Ramos (cell line): ENCODE measurements at regions not wholly inside any gene's neighbourhood (a gene's known extent, or its start where the extent isn't known, plus 50 kb on each side); places are given as distances from the start of the nearest gene placed in this dataset.

ENCODE experiments used
- in situ Hi-C: fragments of 300-500 bp; cut with MboI; formaldehyde crosslinking; loops from one replicate; pipeline ENCODE4 v1.14.3; 2022; ENCODE audit warnings: low sequenced_read_pairs; ENCODE audit not compliant: unreplicated experiment

DNA sequence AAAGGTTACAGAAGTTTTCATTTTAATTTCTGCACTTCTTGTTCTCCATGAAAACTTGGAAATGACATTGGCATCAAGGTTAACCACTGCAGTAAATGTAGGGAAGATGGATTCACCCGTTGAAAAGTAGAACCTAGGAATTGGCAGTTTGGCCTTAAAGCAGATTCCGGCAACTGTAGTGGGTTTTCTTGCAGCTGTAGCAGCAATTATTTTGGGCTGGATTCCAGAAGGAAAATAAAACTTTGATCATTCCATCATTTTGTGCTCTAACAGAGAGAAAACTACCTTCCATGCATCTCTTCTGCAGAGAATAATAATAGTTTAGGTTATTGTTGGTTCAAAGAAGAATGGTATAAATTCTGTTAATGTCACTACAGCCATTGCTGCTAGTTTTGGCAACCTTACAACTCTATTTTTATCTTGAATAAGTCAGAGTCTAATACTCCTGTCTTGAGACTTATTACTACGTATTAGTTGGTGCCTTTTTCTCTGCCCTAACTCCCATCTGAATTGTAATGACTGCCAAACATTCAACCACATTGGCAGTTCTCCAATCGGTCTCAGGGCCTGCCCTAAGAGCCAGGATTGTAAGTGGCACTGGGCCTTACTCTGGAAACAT is 178.1 kb upstream of the PIEZO2 start:
- in situ Hi-C loops = loop anchor here (10.0 kb wide), 1 partner anchor 187 kb away; no protein-coding TSS in a partner anchor

DNA sequence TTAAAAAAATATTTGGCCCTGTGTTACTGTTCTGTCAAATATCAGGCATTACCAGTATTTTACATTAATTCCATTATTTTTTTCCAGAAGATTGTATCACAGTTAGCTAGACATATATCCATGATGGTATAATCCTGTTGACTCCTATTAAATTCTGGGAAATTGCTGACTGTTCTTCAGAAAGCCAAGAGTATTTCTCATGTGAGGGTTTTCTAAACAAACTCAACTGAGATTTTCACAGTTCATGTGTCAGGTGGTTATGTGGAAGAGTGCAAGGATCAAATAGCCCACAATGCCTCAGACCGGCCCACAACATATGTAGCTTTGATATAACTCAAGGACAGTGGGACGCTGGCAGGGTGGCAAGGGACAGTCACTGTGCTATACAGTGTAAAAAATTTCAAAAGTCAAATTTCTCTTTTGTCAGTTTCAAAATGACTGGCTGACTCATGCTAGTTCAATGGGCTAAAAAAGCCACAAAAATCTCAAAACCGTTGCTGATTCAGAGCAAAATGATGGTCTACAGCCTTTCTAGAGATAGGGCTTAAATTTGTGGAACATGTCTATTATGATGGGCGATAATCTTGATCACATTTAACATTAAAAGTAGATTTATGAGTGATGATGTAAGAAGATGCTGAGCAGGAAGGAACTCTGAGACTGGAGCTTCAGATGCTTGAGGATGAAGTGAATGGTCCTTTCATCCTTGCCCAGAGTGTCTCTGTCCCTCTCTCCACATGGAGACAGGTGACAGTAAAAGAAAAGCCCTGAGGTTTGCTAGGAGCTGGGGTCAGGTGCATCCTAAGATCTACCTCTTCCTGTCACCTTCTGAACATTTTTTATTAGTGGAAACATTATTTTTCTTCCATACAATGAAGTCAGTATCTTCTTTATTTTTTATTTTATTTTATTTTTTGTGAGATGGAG is 175.8 kb upstream of the PIEZO2 start:
- in situ Hi-C loops = loop anchor here (10.0 kb wide), 1 partner anchor 190 kb away; no protein-coding TSS in a partner anchor

DNA sequence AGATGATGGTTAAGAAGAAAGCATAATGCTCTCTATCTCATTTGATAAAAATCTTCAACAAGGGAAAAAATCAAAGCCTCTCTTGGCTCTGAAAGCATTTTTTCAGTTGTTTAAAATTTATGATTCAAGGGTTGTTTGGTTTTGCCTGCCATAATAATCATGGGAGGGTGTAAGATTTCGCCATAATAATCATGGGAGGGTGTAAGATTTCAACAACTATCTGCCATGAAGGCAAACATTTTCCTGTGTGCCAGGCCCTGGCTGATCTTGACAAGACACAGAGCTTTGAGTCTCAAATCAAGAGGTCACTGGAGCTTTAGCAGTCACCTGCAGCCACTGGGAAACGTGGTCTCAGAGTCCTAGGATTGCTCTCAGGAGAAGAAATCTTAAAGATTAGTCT is 175.1 kb upstream of the PIEZO2 start:
- in situ Hi-C loops = loop anchor here (10.0 kb wide), 1 partner anchor 190 kb away; no protein-coding TSS in a partner anchor

DNA sequence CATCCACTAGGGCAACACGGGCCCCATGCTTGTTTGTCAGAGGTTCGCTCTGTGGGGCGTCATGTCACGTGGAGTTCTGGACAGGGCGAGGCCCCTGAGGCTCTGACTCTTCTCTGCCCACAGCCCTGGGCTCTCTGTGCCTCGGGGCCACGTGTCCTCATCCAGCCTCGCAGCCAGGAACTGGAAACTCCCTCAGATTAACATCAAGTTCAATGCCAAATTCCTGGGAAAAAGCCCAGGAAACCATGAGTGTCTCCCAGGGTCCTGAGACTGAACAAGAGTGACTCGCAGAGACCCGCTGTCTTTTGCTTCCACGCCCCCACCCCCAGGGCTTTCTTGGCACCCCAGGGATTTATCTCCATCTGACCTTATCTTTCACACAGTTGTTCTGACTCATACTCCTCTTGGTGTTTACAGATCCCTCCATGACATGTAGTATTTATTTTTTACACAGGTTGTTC is 174.0 kb upstream of the PIEZO2 start:
- in situ Hi-C loops = loop anchor here (10.0 kb wide), 1 partner anchor 191 kb away; no protein-coding TSS in a partner anchor

DNA sequence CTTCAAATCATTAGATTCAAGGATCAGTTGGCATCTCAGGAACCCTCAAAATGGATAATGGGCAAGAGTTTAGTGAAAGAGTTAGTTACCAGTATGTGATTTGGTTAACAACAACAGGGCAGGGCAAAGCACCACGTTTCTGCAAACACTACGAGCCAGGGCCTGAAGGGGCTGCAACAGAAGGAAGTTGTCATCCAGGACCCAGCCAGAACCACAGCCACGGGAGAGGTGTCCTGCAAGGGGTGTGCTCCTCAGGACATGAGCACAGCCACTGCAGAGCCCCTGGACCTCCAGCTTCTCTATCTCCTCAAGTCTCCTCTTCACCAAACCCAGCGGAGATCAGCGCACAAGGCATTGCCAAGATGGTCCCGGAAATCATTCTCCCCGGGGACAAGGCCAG is 173.3 kb upstream of the PIEZO2 start:
- in situ Hi-C loops = loop anchor here (10.0 kb wide), 1 partner anchor 192 kb away; no protein-coding TSS in a partner anchor

DNA sequence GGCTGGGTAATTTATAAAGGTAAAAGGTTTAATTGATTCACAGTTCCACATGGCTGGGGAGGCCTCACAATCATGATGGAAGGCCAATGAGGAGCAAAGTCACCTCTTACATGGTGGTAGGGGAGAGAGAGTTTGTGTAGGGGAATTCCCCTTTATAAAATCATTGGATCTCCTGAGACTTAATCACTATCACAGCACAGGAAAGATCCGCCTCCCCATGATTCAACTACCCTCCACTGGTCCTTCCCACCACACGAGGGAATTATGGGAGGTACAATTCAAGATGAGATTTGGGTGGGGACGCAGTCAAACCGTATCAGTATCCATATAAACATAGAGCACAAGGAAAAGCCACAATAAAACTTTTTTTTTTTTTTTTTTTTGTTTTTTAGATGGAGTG is 172.6 kb upstream of the PIEZO2 start:
- in situ Hi-C loops = loop anchor here (10.0 kb wide), 1 partner anchor 193 kb away; no protein-coding TSS in a partner anchor

DNA sequence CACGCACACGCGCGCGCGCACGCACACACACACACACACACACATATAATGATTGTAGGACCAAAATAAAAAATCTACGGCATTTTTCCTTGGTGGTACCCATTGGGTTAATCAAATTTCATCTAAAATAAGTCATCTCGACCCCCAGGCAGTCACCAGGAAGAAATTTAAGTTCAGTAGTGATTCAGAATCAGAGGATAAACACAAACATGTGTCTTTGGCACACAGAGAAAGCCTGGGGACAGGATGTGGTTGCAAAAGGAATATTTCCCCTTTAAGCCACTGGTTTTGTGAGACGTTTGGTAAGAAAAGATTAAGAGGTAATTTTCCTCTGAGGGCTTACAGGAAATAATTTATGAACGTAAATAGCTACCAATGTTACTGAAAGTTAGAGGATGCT is 171.6 kb upstream of the PIEZO2 start:
- in situ Hi-C loops = loop anchor here (10.0 kb wide), 1 partner anchor 194 kb away; no protein-coding TSS in a partner anchor

DNA sequence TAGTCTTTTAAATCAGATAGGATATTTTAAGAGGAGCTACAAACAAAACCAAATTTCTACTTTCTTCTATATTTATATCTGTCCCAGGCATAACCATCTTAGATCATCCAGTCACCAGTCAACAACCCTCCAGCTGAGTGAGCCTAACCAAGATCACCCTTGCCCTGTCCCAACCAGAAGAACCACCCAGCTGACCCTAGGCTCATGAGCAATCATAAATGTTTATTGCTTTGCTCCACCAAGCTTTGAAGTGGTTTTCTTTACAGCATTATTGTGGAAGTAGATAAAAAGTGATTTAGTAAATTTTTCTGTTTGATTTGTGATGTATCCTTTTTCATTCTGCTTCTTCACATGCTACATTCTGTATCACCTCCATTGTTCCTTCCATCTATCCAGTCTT is 167.2 kb upstream of the PIEZO2 start:
- in situ Hi-C loops = no loop called here

DNA sequence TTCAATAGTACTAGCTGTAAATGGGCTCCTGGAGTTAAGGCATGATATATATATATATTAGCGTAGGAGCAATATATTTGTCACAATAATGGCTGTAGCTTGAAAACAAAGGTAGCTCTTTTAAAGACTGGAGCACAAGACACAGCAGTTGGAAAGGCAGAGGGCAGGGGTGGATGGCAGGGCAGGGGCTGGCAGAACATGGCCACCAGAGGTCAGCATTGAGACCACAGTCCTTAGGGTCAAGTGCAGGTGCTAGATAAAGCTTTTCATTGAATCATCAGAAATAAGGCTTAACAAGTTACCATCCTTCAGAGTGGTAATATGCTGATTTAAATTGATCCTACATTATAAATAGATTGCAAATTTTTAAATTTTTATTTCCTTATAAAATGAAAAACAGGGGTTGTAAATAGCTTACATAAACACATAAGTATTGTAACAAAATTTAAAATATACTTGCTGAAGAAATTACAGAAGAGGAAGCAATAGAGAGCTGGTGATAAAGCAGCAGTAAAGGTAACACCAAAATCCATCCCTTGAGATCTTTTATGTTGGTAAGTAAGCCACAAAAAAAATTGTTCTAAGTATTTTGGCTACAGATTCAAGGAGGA is 161.2 kb upstream of the PIEZO2 start:
- in situ Hi-C loops = no loop called here

DNA sequence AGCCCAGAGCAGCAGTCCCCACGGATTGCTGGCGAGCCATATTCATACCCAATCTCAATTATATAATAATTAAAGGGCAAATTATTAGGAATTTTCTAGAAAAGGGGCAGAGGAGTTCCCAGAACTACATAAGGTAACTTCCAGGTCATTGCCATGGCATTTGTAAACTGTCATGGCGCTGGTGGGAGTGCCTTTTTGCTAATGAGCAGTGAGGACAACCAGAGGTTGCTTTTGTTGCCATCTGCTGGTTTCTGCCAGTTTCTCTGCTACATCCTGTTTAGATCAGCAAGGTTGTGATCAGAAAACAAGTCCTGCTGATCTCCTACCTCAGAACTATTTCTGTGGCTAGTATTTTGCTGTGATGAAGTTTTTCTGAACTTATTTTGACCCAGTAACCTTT is 159.8 kb upstream of the PIEZO2 start:
- in situ Hi-C loops = loop anchor here (10.0 kb wide), 1 partner anchor 266 kb away; no protein-coding TSS in a partner anchor

DNA sequence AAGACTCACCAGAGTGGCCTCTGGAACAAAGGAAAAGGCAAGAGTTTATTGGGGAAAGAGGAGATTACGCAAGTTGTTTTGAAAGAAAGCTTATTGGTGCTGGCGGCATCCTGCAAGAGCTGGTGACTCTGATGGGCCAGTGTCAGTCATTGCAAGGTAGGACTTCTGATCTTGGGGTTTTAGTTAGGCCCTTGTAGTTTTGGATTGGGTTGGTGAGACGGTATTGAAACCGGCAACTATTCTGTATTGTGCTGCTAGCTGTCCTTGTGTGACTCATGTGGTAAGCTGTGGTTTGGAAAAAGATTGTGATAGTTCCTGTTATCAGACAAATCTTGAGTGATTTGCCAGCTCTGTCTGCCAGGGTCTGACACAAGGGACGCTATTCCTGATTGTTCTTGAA is 159.1 kb upstream of the PIEZO2 start:
- in situ Hi-C loops = loop anchor here (10.0 kb wide), 1 partner anchor 266 kb away; no protein-coding TSS in a partner anchor

DNA sequence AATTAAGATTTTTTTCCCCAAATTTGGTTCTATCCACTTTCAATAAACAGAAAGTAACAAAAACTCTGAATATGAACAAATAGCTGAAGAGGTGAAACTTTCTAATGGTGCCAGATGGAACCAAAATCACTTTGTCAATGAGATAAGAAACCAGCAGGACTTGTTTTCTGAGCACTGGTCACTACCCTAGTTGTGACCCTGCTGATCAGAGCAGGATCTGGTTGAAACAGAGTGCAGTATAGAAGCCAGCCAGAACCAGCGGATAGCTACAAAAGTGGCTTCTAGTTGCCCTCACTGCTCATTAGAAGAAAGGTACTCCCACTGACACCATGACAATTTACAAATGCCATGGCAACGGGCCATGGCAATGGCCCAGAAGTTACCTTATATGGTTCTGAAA is 158.3 kb upstream of the PIEZO2 start:
- in situ Hi-C loops = loop anchor here (10.0 kb wide), 1 partner anchor 267 kb away; no protein-coding TSS in a partner anchor

DNA sequence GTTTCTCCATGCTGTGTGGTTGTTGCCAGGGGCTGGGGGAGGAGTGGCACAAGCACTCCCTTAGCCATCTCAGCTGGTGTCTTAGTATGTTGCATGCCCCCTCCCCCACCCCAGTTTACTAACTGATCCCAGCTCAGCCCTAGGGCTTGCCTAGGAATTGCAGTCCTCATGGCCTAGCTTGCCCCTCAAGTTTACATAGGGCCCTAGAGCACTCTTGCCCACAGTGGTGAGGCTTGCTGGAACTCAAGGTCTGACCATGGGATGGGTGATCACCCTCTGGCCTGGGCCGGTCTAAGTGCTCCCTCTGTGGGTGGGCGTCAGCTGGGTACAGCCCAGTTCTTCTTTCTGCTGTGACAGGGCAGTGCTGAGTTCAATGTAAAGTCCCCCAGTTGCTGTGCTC is 156.1 kb upstream of the PIEZO2 start:
- in situ Hi-C loops = loop anchor here (10.0 kb wide), 1 partner anchor 269 kb away; no protein-coding TSS in a partner anchor

DNA sequence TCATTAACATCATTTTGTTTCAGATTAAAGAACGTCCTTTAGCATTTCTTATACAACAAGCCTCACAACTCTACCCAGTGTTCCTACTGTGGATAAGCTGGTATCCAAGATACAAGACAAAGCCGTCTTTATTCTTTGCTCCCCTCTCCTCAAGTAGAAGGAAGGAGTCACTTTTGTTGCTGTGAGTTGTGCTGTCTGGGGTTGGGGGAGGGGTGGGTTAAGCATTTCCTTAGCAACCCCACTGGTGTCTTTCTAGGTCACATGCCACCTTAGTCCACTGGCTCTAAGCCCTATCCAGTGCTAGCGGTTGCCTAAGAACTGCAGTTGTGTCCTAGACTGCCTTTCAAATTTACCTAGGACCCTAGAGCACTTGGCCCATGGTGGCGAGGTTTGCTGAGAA is 155.6 kb upstream of the PIEZO2 start:
- in situ Hi-C loops = loop anchor here (10.0 kb wide), 1 partner anchor 270 kb away; no protein-coding TSS in a partner anchor

DNA sequence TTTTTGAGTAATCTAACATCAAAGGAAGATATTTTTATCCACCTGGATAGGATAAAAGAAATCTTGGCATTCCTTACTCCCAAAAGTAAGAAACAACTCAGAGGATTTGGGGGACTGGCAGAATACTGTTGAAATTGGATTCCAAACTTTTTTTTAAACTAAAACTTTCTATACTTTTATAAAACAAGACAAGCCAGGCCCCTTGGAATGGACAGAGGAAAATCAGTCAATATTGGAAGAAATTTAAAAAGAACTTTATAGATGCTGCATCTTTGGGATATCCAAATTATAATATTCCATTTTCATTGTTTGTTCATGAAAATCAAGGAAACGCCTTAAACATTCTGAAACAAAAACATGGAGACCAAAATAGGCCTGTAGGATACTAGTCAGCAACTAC is 147.6 kb upstream of the PIEZO2 start:
- in situ Hi-C loops = no loop called here

DNA sequence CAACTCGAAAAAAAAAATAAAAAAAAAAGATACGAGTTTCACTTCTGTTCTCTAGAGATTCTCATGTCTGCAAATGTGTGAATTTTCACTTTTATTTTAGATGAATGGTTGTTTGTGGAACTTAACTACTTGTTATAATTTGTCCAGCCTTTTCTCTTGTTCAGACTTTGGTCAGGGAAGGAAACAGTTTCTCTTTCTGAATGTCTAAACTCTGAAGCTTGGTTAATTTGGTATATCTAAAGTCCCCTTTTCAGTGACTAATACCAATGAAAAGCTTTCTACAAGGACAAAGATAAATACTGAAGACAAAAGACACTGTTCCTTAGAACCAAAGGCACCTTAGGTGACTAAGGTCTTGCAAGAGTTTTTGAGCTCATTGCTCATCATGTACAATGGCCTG is 144.4 kb upstream of the PIEZO2 start:
- in situ Hi-C loops = no loop called here

DNA sequence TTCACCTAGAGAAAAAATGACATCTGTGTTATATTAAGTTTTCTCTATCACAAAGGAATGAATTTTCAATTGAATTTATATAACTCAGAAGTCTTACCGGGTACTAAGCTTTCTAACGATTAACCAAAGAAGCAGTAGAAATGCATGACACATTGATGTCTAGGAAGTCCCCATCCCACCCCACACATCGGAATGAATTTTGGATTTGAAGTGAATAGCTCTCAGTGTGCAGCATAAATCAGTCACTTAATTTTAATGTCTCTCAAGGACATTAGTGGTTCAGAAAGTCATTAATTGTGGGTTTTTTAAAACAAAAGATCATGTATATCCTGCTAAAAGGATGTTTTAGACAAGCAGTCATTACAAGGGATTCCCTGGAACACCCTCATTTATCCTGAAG is 141.4 kb upstream of the PIEZO2 start:
- in situ Hi-C loops = no loop called here

DNA sequence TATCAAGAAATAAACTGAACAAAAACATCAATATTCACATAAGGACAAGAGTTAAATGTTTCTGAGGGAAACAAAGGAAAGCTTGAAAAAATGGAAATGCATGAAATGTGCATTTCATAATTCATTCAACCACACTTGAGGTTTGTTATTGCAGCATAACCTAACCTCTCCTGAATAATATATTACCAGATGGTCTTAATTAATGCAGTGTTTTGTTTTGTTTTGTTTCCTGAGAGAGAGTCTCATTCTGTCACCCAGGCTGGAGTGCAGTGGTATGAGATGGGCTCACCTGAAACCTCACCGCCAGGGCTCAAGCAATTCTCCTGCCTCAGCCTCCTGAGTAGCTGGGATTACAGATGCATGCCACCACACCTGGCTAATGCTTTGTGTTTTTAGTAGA is 139.9 kb upstream of the PIEZO2 start:
- in situ Hi-C loops = no loop called here

DNA sequence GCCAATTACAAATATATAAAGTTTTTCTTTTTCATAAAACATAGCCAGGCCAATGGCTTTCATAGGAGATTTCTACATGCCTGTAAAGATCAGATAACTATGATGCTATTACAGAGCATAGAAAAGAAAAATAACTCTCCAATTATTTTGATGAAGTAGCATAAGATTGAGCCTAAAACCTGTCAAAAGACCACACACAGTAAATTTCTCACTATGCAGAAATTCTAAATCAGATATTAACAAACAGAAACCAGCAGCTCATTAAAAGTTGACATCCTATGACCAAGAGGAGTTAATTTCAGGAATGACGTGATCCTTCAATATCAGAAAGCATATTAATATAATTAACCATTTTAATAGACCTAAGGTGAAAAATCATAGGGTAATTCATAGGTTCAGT is 139.0 kb upstream of the PIEZO2 start:
- in situ Hi-C loops = no loop called here

DNA sequence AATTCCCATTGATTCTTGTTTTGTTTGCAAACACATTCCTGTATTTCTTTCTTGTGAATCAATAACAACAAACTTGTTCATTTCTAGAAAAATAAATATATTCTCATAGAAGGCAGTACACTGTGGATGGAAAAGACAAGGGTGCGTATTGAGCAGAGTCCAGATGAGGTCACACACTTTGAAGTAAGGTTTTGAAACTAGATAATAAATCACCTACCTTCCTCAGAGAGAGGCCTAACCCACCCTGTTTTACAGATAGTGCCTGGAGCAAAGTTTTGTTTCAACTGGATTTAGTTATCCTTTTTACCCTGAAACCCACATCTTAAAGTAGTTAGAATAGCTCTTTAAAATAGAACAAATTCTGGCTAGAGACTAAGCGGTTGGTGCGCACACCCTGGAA is 137.1 kb upstream of the PIEZO2 start:
- in situ Hi-C loops = no loop called here
